ENCODE measurements at regions not wholly inside any gene's neighbourhood (a gene's known extent, or its start where the extent isn't known, plus 50 kb on each side); places are given as distances from the start of the nearest gene placed in this dataset.

DNA sequence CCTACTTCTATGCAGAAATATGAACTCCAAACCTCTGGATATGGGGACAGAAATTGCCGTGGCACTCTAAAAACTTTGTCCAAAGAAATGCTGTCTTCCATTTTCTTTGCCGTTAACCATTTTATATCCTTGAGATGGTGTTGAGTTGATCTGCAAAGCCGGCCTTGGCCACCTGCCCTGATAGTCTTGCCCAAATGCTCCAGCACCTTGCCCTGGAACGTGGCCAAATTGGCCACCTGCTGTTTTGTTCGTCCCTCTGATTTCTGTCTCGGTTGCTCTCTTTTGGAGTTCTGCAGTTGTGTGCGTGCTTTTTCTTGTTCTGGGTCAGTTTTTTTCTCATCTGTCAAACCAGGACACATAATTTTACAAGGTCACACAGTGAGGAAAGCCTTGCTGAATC, 239.7 kb upstream of the GMDS start:
- no peaks in the 10 kb centered on the region for H3K79me2 ChIP-seq (ENCODE audit: low read depth)
- intact Hi-C loops (cut with micrococcal nuclease; ENCODE audit: unreplicated experiment), result no loop called here
- BruUV-seq (replicated peaks), result no TSS peak

DNA sequence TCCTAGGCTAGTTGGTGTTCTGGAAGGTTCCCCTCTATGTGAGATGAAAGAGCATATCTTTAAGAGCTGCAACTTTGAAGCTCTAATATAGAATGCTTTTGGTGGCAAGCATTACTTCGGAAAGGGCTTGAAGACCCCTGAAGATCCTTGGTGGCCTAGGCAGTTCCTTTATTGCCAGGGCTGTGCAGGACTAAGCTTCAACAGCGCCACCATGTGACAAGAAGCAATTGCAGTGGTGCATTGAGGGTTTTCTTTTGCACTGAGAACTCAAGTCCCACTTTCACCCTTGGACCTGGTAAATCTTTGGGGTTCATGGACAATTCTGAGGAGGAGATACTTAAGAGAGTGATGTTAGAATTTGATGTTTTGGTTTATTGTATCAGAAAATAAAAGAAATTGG, 237.4 kb upstream of the GMDS start:
- BruUV-seq (replicated peaks), result no TSS peak
- Histone ChIP-seq H2AFZ (no peak overlapping the region), H3K4me1 (replicated peaks; ENCODE audit: insufficient read depth) (no peaks in the 10 kb centered on the region), H3K9me3 (ENCODE audit: insufficient read depth, low read depth) (no peaks in the 10 kb centered on the region), H4K20me1 (ENCODE audit: insufficient read depth) (no peaks in the 10 kb centered on the region), H3K36me3 (ENCODE audit: low read depth) (no peaks in the 10 kb centered on the region), H3K9me2 (ENCODE audit: insufficient read depth) (no peaks in the 10 kb centered on the region), H3K4me3 (no peak overlapping the region), H3K79me2 (ENCODE audit: low read depth) (no peaks in the 10 kb centered on the region), H3F3A (ENCODE audit: insufficient read depth, low read depth) (no peaks in the 10 kb centered on the region), H3K4me2 (no peak overlapping the region), H3K27ac (no peak overlapping the region), H3K27me3 (ENCODE audit: insufficient read depth, low read depth) (no peaks in the 10 kb centered on the region)
- no peak for DNase-seq
- ChIA-PET POLR2A (ENCODE audit: unreplicated experiment) (no interaction called here), CTCF (no interaction called here)
- intact Hi-C loops (cut with micrococcal nuclease; ENCODE audit: unreplicated experiment), result no loop called here
- TF ChIP-seq, protein P1, sequence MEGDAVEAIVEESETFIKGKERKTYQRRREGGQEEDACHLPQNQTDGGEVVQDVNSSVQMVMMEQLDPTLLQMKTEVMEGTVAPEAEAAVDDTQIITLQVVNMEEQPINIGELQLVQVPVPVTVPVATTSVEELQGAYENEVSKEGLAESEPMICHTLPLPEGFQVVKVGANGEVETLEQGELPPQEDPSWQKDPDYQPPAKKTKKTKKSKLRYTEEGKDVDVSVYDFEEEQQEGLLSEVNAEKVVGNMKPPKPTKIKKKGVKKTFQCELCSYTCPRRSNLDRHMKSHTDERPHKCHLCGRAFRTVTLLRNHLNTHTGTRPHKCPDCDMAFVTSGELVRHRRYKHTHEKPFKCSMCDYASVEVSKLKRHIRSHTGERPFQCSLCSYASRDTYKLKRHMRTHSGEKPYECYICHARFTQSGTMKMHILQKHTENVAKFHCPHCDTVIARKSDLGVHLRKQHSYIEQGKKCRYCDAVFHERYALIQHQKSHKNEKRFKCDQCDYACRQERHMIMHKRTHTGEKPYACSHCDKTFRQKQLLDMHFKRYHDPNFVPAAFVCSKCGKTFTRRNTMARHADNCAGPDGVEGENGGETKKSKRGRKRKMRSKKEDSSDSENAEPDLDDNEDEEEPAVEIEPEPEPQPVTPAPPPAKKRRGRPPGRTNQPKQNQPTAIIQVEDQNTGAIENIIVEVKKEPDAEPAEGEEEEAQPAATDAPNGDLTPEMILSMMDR (conservative IDR thresholded peaks at IDR 0.05), result no peak
- TF ChIP-seq EZH2 (IDR thresholded peaks at IDR 0.05; ENCODE audit: low read depth), result no peak

More for the DNA sequence above, 239.7 kb upstream of the GMDS start:
- H3K4me2 ChIP-seq, result no peak overlapping the region
- H3K27ac ChIP-seq, result no peak overlapping the region
- H3K9me2 ChIP-seq (ENCODE audit: insufficient read depth), result no peaks in the 10 kb centered on the region
- H3K27me3 ChIP-seq (ENCODE audit: insufficient read depth, low read depth), result no peaks in the 10 kb centered on the region
- CTCF ChIA-PET, result no interaction called here
- POLR2A ChIA-PET (ENCODE audit: unreplicated experiment), result no interaction called here
- no peaks in the 10 kb centered on the region for H3F3A ChIP-seq (ENCODE audit: insufficient read depth, low read depth)
- no peaks in the 10 kb centered on the region for H3K4me1 ChIP-seq (replicated peaks; ENCODE audit: insufficient read depth)
- TF ChIP-seq, protein P1 (conservative IDR thresholded peaks at IDR 0.05), result no peak
- TF ChIP-seq EZH2 (IDR thresholded peaks at IDR 0.05; ENCODE audit: low read depth), result no peak
- no peaks in the 10 kb centered on the region for H3K9me3 ChIP-seq (ENCODE audit: insufficient read depth, low read depth)
- H3K4me3 ChIP-seq, result no peak overlapping the region
- DNase-seq, result no peak
- no peak overlapping the region for H2AFZ ChIP-seq
- no peaks in the 10 kb centered on the region for H4K20me1 ChIP-seq (ENCODE audit: insufficient read depth)
- no peaks in the 10 kb centered on the region for H3K36me3 ChIP-seq (ENCODE audit: low read depth)

DNA sequence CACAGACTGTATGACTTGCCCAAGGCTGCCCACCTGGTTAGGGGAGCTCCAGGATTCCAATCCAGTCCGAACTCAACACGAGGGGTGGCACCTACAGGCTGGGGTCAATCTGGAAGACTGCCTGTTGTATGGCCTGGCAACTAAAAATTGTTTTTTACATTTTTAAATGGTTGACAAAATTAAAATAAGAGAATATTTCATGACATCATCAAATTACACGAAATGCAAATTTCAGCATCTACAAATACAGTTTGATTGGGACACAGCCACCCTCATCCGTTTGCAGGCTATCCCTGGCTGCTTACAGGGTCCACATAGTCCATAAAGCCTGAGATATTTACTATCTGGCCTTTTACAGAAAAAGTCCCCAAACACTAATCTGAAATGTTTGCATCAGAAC, 235.9 kb upstream of the GMDS start:
- no peak overlapping the region for H2AFZ ChIP-seq
- H3K27ac ChIP-seq, result no peak overlapping the region
- no TSS peak for BruUV-seq (replicated peaks)
- ChIA-PET CTCF (no interaction called here), POLR2A (ENCODE audit: unreplicated experiment) (interaction anchor here (0.6 kb wide), 1 partner anchor 9 kb away, joined by 3 read pairs; no protein-coding TSS in a partner anchor)
- intact Hi-C loops (cut with micrococcal nuclease; ENCODE audit: unreplicated experiment), result no loop called here
- peaks cover 7% of the 10 kb centered on the region for H3K4me1 ChIP-seq (replicated peaks; ENCODE audit: insufficient read depth)
- no peaks in the 10 kb centered on the region for H3K9me2 ChIP-seq (ENCODE audit: insufficient read depth)
- H3F3A ChIP-seq (ENCODE audit: insufficient read depth, low read depth), result no peaks in the 10 kb centered on the region
- H3K27me3 ChIP-seq (ENCODE audit: insufficient read depth, low read depth), result no peaks in the 10 kb centered on the region
- no peak overlapping the region for H3K4me3 ChIP-seq
- H4K20me1 ChIP-seq (ENCODE audit: insufficient read depth), result no peaks in the 10 kb centered on the region
- H3K9me3 ChIP-seq (ENCODE audit: insufficient read depth, low read depth), result no peaks in the 10 kb centered on the region
- DNase-seq, result no peak
- no peaks in the 10 kb centered on the region for H3K79me2 ChIP-seq (ENCODE audit: low read depth)
- no peaks in the 10 kb centered on the region for H3K36me3 ChIP-seq (ENCODE audit: low read depth)
- TF ChIP-seq, protein P1 (conservative IDR thresholded peaks at IDR 0.05), result no peak
- TF ChIP-seq EZH2 (IDR thresholded peaks at IDR 0.05; ENCODE audit: low read depth), result no peak
- no peak overlapping the region for H3K4me2 ChIP-seq
